ENCODE measurements at regions not wholly inside any gene's neighbourhood (a gene's known extent, or its start where the extent isn't known, plus 50 kb on each side); places are given as distances from the start of the nearest gene placed in this dataset.

DNA sequence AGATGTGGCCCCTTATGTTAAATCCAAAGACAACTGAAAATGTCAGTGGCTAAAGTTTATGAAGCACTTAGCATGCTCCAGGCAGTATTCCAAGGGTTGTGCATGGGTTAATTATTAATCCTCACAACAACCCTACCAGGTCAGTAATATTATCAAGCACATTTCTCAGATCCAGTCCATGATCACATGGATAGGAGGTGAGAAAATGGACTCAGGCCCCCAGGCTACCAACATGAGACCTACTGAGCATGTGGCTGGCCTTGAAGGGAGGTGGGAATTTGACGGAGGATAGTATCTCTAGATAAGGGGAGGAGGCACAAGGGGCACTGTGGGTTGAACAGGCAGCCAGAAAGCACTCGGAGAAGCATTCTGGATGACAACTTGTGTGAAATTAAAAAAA, 412.0 kb downstream of the MEIS1 start:
- DNase-seq (ENCODE audit: low spot score) = no peak

DNA sequence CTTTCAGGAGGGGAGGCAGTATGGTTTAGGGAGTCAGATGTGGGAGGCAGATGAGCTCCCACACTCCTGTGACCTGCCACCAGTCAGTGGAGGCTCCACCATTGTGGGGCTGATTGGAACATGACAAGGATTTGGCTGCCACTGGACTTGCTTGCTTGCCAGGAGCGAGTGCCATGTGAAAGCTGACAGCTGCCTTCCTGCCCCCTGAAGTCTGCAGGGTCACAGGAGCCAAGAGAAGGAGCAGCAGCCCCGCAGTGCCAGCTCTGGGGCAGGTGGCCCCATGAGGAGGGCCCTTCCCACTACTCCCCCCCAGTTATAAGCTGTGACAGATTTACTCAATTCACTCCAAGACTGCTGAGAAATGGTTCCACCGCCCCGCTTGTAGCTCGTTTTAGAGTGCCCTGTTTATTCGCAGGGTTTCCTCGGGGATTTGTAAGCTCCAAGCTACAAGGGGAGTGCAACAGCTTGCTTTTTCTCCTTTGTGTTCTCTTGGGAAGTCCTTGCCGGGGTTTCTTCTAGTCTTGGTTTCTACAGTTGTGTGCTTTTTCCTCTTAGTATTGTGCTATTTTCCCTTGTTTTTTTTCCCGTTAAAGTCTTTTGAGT, 414.3 kb downstream of the MEIS1 start:
- no peak for DNase-seq (ENCODE audit: low spot score)

DNA sequence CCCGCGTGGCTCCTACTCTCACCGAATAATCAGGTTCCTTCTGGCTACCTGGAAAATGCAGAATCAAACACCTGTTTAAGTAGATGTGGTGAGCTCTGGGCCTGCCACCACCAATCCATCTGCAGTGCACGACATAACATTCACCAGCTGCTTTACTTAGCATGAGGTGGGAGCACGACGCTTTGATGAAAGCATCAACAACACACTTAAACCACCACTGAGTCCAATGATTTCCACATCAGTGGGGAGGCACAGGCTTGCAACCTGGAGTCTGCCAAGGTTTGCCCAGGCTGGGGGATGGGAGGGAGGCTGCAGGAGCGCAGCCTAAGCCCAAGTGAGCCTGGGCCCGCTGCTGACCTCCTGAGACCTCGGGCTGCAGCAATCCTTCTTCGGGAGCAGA, 415.5 kb downstream of the MEIS1 start:
- no peak for DNase-seq (ENCODE audit: low spot score)

DNA sequence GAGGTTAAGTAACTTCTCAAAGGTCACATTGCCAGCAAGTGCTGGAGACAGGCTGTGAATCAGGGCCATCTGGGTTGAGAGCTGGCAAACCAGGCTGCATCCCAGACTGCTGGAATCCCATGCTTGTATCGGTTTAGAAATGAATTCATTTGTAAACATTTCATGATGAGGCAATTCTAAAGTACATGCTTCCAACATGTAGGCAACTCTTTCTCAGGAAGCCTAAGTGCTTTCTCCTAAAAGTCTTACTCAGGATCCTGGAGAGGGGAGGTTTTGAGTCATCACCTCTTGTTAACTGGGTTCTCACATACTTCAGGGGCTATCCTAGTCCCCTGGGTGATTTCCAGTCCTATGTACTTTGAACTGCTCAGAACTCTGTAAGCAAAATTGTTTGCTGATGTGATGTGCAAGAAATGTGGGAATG, 416.5 kb downstream of the MEIS1 start:
- peak; percentile 58 for DNase-seq (ENCODE audit: low spot score)

DNA sequence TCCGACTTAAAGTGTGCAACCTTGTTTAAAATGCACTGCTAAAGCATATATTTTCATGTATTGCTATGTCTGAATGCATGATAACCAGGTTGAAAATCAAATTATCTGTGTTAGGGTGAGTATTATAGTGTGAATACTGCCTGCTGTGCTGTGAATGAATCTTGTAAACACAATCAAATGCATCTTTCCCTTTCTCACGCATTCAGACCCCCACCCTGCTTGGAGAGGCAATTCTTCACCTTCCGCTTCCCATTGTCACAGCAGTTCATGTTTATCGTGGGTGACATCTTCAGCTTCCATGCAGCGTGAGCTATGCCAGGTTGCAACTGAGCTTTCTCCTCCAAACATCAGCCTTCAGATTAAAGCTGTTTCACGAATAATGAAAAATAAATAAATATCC, 418.0 kb downstream of the MEIS1 start:
- no peak for DNase-seq (ENCODE audit: low spot score)

DNA sequence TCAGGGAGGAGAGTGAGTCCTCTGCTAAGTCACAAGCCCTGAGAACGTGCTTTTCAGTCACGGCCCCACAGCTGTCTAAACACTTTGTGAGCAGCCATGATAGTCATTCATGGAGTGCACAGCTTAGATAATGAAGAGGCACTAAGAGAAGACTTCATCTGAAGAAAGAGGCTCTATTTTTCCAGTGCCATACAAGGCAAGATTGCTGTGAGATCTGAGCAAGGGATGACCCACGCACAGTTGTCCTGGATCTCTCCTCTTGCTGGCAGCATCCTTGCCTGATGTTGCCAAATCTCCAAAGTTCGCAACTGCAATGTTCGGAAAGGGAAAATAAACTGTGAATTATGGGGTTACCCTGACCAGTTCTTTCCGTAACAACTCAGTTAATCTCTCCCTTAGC, 418.7 kb downstream of the MEIS1 start:
- DNase-seq (ENCODE audit: low spot score) = no peak

DNA sequence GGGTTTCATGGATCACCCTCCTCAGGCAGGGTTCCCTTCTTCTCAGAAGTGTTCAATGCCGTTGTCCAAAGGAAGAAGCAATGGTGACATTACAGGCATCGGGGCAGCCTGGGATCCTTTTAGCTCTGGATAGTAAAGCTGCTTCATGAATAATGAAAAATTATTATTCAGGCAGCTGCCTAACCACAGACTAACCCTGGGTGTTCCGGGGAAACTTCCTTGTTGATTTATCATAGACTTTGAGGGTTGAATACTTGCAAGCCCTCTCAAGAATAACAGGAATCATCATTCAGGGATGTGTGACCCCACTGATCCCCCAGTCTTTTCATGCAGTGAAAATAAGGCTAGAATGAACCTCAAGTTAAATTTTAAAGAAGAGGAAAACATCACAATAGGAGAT, 419.4 kb downstream of the MEIS1 start:
- DNase-seq (ENCODE audit: low spot score) = no peak

DNA sequence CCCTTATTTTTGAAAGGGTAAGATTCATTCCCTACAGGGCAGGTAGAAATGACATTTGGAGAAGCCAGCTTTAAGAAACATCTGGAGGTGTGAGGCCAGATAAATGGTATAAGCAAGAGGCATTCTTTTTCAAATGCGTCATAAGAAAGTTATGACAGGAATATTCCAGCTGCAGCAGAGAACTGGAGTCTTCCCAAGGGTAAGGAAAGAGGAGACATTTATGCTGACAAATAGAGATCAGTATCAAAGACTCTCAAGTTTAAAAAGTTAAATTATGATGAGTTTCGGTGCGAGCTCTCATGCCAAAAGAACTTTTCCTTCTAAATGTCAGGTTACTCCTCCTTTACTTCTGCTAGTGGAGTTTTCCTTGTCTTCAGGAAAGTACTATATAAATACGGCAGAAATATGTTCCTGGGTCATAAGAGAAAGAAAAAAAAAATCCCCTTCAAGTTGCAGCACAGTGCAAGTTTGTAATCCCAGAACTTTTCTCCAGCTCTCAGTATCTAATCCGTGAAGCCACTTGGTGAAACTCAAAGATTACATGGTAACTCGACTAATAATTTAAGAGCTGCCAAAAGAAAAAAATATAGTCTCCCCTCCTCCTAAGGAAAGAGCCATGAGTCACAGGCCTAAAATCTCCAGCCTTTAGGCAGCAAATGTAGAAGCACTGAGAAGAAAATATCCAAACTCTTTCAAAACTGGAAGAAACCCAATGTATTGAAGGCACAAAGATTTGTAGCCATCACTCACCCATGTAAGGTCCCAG, 428.1 kb downstream of the MEIS1 start:
- DNase-seq (ENCODE audit: low spot score) = no peak

DNA sequence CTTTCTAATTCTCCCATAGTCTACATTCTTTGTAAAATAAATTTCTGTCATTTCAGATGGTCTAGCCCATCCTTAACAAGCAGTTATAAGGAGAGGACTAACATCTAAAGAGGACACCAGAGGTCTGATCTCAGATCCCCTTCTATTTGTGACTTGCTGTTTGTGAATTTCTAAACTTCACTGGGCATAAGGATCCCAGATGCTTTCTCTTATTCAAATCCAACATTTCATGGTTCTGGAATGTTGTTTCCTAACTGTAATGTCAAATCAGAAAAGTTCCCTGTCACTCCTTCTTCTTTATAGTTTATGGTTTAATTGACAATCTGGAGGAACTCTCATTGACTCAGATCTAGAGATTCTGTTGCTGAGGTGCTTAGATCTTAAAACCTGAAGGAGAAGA, 430.2 kb downstream of the MEIS1 start:
- no peak for DNase-seq (ENCODE audit: low spot score)

DNA sequence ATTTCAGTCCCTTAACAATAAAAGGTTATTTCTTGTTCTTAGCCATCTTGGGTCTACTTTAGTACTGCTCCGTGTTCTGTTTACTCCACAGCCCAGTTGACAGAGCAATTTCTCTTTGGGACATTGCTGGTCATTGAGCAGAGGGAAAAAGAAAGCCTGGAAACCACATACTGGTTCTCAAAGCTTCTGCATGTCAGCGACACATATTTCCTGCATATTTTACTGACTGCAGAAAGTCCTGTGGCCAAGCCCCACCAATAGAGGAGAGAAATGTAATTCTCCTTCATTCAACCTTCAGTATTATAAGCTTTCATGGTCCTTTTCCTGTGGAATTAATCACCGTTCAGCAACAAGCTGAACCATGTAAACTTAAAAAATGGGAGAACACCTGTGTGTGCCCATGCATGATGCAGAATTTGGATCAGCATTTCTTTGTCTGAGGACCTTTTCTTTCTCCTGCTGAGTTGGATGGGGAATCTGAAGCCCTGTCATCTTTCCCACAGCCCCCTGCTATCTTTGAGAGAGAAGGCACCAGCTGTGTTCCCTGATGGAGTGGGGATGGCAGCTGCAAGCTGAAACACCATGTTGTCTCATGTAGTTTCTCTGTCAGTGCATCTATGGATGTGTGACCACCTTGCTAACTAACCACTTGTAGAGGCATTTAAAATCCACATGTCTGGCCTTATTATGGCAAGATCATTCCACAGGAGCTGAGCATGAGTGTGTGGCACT, 431.6 kb downstream of the MEIS1 start:
- DNase-seq (ENCODE audit: low spot score) = no peak

DNA sequence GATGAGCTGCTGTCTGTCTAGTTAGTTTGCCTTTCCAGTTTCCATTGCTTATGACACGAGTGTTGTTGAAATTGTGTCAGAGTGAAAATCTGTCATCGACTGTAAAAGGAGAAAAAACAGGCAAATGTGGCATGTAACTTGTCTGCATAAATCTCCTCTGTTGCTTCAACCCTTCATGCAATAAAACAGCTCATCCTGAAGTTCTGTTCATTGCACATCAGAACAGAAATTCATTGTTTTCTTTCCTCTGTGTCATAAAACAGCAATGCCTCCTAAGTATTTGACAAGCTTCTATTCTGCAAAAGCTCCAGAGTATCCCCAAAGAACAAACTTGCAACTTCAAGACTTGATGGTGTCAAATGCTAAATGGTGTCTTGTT, 432.1 kb downstream of the MEIS1 start:
- no peak for DNase-seq (ENCODE audit: low spot score)

DNA sequence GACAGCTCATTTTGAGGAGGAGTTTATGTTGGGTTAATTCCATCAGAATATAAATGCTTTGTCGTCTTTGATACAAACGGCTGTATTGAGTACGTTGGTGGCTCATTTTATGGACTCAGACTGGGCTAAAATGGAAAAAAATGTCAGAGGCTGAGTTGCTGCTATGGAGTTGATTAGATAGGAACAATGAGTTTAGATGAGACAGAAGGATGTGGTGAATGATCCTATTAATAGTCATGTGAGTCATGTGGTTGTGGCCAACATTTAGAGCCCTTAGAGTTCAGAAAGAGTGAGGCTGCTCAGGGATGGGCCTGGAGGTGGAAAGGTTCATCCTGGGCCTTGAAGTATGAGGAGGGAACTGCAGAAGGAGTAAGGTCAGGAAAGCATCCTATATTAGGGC, 434.2 kb downstream of the MEIS1 start:
- no peak for DNase-seq (ENCODE audit: low spot score)

DNA sequence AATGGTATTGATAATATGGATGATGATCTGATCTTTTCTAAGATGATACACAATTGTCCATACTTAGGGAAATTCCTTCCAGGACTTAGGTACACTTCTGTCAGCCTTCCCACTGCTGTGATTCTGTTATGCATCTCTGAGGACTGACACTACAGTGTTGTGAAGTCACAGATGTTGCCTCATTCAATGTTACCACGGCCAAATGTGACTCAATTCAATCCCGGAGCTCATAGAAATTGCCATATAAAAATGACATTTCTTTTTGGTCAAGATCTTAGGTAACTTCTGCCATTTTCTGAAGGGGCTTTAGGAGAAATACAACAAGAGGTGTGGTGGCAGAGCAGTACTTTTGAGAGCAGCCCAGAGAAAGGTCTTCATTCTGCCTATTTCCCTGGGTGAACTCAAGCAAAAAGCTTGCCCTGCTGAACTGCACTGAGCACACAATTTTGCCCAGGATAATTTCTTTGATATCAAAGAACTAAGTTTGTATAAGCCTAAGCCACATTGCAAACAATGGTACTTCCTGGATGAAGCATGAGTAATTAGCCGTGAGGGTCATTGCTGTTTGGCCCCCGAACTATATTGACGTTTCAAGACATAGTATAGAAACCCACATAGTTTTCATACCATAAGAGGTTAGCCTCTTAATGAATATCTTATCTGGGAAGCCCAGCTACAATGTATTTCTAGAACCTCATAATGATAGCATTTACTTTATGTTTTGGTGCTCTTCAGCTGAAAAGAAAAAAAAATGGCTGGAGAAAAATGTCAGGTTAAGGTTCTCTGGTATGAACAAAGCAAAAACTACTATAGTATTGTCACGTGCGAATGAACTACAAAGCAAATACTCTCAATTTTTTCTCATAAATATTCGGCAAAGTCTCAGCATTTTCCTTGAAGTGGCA, 437.4 kb downstream of the MEIS1 start:
- peak; percentile 31 for DNase-seq (ENCODE audit: low spot score)

DNA sequence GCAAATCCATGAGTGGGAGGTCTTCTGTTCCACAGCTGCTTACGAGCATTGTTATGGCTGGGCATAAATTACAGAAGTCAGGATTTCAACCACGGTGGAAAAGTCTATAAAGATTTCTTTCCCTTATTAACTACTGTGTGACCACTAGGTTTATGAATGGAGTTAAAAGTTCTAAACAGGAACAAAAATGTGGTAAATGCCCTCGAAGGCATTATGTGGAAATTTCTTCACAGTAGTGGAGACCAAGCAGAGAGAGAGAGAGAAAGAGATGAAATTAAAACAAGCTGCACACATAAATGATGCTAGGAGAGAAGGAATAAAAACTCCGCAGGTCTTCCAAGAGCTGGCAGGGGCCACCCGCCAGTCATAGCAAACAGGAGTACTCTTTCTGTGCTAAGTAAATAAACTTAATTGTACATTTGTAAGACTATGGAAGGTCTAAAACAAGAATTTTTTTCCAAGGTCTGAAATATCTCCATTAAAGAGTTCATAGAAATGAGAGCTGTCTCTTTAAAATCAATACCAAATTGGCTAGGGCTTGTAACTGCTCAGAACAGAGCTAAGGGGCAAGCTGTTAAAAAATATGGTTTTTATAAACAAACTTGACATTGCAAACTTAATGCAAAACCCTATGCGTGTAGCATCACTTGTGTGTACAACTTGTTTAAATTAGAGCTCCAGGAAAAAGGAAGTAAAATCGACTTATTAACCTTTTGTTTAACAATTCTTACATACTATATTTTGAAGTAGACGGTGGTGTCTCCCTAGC, 438.2 kb downstream of the MEIS1 start:
- peak; percentile 65 for DNase-seq (ENCODE audit: low spot score)

DNA sequence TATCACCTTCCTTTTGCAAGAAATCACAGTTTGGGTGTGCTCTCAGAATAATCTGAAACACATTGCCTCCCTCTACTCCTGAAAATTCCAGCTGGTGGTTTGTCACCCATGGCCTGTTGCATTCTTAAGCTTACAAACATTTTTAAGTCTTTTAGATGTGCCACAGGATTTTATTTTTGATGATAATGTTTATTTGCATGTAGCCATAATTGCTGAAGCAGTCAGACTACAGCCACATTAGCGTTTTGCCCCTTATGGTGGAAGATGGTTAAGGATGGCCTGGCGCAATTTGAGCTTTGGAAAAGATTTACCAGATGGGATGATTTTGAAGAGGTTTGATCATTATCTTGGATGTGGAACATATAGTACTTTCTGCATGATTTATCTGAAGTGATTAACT, 439.5 kb downstream of the MEIS1 start:
- peak; percentile 23 for DNase-seq (ENCODE audit: low spot score)

DNA sequence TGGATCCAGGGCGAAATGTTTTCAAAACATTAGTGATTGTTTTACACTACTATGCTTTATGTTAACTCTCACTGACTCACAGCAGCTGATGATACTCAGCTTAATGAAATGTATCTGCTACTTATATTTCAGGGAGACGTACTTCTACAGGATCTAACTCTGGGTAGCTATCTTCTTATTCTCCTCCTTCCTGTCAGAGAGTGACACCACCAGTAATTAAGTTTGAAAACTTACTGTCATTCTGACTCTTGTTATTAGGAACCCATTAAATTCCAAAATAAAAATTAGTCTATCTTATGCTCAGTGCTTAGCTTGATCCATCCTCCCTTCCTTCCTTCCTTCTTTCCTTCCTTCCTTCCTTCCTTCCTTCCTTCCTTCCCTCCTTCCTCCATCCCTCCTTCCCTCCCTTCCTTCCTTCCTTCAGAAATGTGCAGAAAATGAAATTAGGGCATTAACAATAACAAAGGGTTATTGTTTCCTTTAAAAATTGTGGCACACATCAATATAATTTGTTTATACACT, 441.1 kb downstream of the MEIS1 start:
- no peak for DNase-seq (ENCODE audit: low spot score)

DNA sequence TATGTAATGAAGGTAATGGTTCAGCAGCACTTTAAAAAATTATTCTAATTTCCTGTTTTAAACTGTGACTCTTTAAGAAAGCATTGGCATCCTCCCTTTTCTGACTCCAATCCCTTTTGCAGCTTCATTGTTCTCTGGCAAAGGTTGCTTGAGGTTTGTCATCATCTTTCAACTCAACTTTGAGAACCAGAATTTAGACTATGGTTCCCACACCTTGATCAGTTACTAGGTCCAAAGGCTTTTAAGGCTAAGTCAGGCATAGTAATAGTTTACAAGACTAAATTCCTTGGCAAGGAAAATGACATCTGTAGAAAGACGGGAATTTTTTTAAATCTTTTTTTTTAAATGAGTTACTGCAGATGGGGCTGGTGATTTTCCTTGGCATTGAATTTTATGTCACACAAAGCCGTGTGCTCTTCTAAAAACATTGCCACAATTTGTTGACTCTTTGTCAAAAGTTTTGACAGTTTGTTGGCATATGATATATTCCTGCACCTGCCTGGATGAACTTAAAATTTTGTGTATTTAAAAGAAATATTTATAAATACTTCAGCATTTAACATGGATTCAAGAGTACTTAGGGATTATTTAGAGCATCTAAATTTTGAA, 451.0 kb downstream of the MEIS1 start:
- no peak for DNase-seq (ENCODE audit: low spot score)

DNA sequence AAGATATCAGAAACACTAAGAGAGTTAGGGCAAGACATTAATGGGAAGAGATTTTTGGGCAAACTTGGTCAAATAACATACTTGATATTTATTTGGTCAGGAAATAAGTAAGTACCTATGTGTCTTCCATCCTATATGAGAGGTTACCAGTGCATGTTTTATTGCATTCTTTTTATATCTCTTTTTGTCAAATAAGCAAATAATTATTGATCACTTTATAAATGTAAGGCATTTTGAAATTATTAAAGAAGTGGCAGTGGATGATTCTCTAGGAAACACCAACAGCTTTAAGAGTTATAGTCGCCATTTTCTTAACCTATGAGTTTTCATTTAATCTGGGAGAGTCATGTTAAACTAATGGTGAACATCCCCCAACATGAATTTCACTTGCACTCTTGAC, 453.3 kb downstream of the MEIS1 start:
- DNase-seq (ENCODE audit: low spot score) = no peak

DNA sequence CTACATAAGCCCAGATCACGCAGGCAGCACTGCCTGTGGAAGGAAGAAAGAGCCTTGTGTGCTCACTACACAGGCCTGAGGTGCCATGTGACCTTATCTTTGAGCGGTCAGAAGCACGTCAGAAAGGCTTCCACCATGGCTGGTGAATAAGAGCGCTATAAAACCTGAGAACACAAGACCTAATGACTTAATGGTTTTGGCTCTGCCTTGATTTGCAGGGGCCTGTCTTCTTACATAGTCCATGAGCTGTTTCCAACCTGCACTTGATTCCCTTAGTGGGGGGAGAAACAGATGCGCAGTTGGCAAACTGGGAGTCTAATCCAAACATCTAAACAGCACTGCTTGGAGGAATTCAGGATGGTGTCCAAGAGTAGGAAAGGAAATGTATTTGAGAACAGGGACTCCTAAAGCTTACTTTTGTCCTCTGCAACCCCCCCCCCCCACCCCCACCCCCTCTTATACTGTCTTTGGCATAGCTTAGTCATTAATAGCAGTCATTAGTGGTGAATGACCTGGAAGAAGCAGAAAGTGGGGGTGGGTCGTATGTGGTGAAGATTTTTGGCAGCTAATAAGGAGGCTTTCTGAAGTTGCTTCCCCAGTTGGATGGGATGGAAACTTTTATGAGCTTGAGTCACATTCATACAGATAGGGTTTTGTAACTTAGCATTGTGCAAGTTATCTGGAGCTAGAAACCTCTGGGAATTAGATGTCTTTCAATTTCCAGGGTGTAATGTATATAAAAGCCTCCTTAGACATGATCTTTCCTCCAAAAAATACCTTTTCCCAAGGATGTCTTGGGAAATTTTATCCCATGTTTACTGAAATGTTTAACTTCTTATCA, 454.1 kb downstream of the MEIS1 start:
- peak; percentile 97 for DNase-seq (ENCODE audit: low spot score)

DNA sequence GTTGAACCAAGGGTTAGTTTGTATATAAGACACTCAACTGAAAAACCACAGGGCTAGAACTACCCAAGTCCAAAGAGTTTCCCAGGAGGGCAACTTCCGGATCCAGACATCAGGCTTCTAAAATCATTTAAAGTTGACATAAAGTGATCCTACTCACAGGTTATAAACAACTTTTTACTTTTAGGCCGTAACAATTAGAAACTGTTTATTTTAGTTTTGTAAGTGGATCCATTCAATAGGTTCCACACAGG, 454.6 kb downstream of the MEIS1 start:
- DNase-seq (ENCODE audit: low spot score) = no peak

Measured in H4 (cell line).